ENCODE measurements at regions not wholly inside any gene's neighbourhood (a gene's known extent, or its start where the extent isn't known, plus 50 kb on each side); places are given as distances from the start of the nearest gene placed in this dataset.

DNA sequence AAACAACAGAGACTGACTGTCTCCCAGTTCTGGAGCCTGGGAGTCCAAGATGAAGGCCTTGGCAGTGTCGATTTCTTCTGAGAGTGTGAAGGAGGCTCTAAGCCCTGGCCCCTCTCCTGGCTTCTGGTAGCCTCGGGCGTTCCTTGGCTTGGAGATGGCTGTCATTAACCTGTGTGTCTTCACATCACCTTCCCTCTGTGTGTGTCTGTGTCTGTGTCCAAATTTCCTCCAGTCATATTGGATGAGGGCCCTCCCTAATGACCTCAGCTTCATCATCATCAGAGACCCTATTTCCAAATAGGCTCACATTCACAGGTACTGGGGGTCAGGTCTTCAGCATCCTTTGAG lies 138.3 kb downstream of the TOMM20 start:
- no peak for DNase-seq (ENCODE audit: low read depth in 2 of 2, low spot score in 1 of 2)

DNA sequence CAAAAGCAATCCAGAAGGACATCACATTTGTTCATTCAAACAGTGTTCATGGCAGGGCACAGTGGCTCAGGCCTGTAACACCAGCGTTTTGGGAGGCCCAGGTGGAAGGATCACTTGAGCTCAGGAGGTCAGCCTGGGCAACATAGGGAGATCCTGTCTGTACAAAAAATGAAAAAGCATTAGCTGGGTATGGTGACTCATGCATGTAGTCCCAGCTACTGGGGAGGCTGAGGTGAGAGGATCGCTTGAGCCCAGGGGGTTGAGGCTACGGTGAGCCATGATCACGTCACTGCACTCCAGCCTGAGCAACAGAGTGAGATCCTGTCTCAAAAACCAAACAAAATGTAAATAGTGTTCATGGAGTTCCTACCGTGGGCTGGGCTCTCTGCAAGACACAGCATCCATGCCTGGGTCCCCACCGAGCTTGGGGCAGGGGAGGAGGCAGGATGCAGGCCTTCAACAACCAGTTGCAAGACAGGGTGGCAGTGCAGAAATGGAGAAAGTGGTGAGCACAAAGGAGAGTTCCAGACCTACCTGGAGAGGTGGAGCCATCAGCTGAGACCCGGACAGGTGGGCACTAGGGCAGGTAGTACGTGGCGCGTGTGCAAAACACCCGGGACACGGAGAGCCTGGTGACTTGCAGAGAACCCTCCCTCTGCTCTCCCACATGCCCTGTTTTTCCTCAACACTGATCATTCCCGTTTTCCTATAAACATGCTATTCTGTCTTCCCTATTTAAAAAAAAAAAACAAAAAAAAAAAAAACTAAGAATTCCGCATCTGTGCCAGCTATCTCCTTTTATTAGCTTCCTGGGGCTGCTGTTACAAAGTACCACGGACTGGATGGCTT lies 138.9 kb downstream of the TOMM20 start:
- no peak for DNase-seq (ENCODE audit: low read depth in 2 of 2, low spot score in 1 of 2)

DNA sequence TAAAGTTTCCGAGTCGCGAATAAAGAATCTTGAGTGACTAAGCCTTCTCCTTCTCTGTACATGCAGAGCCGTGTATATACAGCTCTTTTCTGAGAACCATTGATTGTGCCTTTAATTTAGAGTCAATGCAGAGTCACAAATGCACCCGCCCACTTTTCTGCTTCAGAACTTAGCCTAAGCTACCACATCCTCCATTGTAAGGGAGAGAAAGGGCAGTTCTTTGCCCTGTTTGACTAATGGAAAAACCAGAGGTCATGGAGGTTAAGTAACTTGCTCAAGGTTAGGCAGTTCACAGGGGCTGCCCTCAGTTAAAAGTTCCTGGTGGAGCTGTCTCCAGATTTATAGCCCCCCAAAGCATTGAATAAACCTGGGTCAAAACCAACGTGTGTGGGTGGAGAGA lies 139.6 kb downstream of the TOMM20 start:
- no peak for DNase-seq (ENCODE audit: low read depth in 2 of 2, low spot score in 1 of 2)

DNA sequence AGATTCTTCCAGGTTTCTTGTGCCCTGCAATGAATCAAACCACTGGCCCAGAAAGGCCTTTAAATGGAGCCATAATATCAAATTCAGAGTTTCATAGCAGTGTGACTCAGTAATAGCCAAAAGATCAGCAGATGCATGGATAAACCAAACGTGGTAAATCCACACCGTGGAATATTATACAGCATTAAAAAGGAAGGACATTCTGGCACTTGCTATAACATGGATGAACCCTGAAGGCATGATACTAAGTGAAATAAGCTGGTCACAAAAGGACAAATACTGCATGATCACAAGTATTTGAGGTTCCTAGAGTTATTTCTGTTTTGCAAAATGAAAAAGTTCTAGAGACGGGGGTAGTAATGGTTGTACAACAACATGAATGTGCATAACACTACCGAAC lies 140.1 kb downstream of the TOMM20 start:
- DNase-seq (ENCODE audit: low read depth in 2 of 2, low spot score in 1 of 2): no peak

DNA sequence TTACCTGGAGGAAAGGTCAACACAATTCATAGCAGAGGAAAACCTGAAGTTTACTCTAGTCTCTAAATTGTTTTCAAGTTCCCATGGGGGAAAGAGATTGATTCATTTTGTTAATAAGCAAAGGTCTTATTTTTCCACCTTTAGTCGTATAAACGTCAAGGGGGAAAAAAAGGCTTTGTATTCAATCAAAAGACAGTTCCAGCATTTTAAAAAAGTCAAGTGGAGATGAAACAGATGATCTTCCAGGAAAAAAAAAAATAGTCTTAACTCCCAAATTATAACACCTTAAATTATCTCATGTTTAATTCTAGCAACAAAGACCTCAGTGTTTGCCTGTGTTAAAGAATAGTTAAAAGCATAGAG lies 140.5 kb downstream of the TOMM20 start:
- DNase-seq (ENCODE audit: low read depth in 2 of 2, low spot score in 1 of 2): no peak

DNA sequence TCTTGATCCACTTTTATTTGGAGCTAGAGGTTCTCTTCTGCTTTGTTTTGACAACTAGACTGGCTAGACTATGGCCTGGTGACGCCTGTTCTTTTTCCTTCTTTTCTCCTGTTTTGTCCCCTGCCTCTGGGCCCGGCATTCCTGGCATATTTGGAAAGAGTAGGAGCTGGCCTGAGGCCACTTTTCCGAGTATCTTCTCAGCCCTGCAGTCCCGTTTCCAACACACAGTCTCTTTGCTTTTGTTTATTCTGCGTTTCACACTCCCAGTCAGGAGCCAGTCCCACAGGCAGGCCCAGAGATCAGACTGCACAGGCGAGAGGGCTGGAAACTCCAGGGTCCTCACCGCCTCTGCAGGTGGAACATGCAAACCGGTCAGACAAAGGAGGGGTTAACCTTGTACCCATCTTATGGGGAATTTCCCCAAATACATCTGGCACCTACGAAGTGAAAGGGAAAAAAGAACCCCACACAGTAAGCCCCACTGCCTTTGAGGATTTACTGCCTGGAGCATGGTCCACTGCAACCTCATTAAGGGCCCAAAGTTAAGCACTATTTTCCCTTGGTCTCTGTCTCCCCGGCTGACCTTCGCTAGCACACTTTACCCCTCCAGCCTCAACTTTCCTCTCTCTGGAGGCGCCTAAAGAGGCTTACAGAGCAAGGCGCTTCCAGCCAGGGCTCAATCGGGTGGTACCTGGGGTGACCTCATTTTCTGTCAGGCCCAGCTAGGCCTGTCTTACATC lies 141.1 kb downstream of the TOMM20 start:
- DNase-seq (ENCODE audit: low read depth in 2 of 2, low spot score in 1 of 2): no peak

DNA sequence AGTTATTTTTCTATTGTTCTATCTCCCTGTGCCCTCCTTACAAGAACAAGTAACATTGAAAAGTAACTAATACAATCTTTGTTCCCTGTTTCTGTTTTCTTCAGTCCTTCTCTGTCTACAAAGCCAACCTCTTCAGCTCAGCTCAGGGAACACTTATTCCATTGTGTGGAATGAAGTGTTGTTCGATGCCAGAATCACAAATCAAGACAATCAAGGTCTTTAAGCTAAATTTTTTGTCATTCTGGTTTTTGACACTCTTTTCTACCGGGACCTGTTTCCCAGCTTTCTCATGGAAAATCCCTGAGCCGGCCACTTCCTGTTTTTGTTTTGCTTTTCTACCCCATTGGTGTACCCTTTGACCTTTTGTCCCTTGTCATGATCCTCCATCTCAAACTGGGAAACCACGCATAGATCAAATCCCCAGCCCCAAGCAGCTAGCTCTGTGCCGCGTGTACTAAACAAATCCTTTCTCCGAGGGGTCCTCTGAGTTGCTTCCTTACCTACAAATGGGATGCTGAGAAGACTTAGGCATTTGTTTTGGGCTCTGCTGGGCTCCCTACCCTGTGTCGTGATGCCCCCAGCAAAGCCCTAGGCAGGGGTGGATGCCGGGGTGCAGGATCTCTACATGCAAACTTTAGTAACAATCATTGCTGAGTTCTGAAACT lies 141.8 kb downstream of the TOMM20 start:
- no peak for DNase-seq (ENCODE audit: low read depth in 2 of 2, low spot score in 1 of 2)

DNA sequence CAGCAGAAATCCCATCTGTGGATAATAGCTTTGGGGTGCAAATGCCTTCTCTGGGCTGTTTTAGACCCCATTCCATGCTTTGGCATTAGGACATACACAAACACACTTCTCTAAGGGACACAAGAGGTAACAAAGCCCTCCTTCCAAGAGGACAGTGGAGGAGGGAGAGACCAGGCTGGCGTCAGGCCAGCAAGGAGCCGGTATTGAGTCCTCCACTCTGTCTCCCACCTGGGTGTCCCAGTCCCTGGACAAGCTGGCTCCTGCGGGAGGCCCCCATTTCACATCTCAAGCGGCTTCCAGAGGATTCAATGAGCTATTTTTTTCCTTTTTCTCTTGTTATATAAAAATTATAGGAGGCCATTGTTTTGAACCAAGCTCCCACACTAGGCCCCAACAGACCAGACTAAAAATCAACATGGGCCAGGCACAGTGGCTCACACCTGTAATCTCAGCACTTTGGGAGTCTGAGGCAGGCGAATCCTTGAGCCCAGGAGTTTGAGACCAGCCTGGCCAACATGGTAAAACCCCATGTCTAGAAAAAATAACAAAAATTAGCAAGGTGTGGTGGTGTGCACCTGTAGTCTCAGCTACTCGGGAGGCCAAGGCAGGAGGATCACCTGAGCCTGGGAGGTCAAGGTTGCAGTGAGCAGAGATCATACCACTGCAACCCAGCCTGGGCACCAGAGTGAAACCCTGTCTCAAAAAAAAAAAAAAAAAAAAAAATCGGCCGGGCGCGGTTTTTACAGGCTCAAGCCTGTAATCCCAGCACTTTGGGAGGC lies 142.9 kb downstream of the TOMM20 start:
- DNase-seq (ENCODE audit: low read depth in 2 of 2, low spot score in 1 of 2): no peak

DNA sequence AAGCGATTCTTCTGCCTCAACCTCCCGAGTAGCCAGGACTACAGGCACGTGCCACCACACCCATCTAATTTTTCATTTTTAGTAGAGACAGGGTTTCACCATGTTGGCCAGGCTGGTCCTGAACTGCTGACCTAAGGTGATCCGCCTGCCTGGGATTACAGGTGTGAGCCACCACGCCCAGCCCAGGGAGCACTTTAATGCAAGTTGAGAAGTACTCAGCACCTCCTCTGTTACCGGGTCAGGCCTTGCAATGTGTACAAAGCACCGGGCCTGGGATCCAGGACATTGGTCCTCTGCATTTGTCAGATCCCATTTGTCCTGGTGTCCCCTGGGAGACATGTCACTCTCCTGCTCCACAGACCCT lies 143.6 kb downstream of the TOMM20 start:
- DNase-seq (ENCODE audit: low read depth in 2 of 2, low spot score in 1 of 2): no peak

DNA sequence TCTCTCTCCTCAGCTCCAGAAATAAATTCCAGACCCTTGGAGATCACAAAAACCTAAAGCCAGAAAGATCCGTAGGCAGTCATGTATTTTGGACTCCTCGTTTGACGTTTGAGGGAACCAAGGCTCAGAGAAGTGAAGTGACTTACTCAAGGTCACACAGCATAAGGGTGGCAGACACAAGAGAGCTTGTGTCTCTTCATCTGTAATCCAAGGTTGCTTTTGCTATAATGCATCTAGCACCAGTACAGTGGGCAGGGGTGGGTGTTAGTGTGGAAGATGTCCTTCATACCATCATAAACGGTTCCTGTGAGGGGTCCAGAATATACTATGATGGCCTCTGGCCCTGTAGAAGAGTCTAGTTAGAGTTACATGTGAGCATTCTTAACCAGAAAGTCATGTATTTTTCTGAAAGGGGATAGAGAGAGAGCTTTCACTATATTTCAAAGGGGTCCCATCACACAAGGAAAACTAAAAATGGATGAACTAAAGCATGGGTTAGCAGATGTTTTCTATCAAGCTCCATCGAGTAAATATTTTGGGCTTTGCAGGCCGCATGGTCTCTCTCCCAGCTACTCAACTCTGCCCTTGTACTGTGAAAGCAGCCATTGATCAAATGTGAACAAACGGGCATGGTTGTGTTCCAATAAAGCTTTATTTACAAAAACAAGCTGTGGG lies 144.9 kb downstream of the TOMM20 start:
- DNase-seq (ENCODE audit: low read depth in 2 of 2, low spot score in 1 of 2): no peak

DNA sequence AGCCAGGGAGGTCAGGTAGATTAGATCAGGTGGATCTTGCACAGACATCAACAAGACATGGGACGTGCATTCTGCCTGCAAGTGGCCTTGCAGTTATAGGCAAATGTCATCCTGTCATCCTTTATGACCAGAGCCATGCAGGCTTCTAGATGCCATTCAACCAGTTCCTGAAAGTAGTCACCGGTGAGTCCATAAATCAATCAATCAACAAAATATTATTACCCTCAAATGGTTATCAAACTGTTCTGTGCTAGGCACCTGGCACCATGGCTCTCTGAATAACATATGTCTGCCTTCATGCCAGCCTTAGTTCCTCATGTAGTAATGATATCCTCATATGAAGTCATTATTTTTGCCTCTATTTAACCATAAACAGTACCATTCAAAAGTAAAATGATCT lies 146.9 kb downstream of the TOMM20 start:
- DNase-seq (ENCODE audit: low read depth in 2 of 2, low spot score in 1 of 2): no peak

DNA sequence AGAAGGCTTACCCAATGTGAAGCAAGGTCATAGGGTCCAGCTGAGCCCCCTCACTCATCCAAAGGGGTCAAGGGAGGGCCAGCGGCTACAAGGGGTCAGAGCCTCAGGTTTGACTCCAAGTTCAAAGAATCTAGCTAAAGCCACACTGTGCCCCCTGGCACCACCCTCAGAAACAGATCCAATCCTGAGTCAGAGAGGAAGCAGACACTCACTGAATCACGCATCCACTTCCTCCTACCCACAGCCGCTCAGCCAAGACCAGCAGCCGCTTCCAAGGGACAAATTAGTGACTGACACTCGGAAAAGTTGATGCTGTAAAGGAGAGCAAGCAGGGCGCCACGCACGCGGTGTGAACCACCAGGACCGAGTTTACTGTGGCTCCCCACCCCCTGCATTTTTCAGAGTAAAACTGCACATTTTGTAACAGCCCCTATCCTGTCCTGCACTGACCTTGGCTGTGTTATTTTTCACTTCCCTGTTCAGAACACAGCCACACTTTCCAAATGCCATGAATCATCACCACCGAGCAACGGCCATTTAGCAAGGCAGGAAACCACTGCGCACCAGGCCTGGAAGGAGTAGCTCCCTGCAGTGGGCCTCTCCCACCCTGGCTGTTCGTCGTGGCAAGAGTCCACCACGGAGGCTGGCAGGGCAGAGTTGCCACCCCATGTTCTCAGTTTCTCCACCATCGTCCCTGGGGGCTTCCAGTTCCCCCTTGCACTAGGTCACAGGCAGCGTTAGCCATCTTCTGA lies 147.8 kb downstream of the TOMM20 start:
- DNase-seq (ENCODE audit: low read depth in 2 of 2, low spot score in 1 of 2): peak; percentile 50 to 68

DNA sequence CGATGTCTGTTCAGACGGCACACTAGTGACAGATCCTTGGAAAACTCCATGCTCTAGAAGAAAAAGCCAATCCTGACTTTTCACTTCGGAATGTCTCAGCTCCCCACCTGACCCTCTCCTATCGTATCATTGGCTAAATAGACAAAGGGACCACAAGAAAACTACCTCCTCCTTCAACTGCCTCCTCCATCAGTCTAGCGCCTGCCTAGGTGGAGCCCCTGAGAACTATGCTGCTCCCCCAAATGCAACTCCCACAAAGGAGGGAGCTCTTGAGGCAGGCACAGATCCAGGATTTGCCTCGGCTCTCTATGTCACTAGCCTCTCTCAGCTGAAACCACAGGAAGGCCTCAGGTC lies 148.4 kb downstream of the TOMM20 start:
- DNase-seq (ENCODE audit: low read depth in 2 of 2, low spot score in 1 of 2): no peak

DNA sequence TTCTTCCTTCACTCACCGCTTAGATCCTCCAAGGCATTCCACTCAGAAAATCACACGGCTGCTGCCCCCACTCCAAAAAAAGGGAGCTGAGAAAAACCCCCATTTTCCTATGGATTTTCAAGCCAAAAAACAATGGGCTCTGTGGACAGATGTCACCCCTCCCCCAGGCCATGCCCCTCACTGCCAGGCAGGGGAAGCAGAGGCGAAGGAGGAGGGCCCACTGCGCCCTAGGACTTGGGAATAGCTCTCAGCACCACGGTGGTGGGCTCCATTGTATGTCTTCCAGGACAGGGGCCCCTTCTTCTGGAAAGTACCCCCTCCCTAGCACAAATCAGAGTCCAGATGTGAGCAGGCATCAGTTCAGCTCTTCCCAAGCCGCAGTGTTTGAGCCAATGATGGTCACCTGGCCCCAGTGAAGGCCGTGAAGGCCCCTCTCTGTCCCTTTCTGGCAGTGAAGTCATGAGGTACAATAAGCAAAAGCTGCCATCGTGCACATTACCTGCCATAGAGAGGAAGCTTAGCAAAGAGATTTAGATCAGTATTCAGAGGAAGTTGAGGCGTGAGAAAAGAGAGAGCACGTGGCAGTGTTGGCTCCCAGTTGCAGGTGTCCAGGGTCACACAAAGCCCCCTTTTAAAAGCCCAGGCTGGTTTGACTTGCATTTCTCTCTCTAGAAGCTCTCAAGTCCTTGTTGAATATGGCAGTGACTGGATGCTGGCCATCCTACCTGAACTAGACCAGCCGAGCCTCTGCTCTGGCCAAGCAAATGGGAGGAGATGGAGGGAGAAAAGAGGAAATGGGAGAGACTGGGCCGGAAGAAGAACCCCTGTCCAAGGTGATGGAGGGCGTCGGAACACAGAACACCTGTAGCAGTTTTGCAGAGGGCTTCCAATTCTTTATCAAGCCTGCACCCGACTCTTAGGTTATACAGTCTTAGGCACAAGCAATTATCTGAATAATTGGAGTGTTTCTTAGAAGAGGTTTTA lies 149.0 kb downstream of the TOMM20 start:
- DNase-seq (ENCODE audit: low read depth in 2 of 2, low spot score in 1 of 2): no peak

DNA sequence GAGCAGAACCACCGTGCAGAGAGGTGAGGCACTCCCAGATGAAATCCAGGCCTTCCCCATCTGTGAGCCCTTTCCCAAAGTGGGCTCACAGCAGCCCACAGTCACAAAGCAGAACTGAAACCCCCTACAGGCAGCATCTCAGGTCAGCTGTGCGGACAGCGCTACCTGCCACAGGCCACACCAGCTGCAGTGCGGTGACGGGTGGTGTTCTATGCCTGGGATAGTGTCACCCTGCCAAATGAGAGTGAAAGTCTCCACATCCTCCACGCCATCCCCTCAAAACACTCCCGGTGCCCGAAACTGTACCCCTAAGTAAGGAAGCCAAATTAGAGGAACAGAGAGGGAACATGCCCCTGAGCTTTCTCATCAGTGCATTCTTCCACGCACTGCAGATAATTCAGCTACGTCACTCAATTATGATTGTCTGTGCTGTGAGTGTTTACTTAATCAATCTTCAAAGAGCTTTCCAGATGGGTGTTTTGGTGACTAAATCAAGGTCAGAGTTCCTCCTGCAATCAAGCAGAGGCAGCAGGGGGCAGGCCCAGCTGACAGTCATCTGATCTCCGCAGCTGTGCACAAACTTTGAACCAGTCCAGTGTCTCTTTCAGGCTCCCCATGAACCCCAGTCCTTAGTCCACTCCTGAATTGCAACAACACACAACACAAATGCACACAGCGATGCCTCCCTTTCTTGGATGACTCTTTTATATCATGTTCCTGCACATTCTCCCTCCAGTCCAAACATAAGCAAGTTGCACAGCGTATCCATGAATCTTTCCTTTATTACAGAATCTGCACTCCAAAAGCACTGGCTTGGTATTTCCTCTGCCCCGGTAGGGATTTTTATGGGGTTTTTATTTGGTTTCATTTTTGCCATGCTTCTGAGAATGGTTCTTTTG lies 150.0 kb downstream of the TOMM20 start:
- DNase-seq (ENCODE audit: low read depth in 2 of 2, low spot score in 1 of 2): no peak

DNA sequence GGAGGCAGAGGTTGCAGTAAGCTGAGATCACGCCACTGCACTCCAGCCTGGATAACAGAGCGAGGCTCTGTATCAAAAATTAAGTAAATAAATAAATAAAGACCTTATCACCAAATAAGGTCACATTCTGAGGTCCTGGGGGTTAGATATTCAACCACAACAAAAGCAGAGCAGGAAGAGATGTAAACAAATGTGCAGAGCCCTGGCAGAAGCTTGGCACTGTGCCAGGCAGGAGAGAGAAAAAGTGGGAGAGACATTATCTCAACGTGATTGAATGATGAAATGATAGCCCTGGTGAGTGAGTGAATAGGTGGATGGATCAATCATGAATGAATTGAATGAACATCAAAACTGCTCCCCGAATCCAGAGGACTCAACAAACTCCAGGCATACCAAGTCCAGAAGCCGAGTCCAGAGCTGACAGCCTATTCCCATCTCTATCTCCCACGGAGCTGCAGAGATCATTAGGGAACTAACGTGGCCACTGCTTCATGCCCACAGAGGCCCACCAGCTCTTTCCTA lies 150.7 kb downstream of the TOMM20 start:
- DNase-seq (ENCODE audit: low read depth in 2 of 2, low spot score in 1 of 2): no peak

DNA sequence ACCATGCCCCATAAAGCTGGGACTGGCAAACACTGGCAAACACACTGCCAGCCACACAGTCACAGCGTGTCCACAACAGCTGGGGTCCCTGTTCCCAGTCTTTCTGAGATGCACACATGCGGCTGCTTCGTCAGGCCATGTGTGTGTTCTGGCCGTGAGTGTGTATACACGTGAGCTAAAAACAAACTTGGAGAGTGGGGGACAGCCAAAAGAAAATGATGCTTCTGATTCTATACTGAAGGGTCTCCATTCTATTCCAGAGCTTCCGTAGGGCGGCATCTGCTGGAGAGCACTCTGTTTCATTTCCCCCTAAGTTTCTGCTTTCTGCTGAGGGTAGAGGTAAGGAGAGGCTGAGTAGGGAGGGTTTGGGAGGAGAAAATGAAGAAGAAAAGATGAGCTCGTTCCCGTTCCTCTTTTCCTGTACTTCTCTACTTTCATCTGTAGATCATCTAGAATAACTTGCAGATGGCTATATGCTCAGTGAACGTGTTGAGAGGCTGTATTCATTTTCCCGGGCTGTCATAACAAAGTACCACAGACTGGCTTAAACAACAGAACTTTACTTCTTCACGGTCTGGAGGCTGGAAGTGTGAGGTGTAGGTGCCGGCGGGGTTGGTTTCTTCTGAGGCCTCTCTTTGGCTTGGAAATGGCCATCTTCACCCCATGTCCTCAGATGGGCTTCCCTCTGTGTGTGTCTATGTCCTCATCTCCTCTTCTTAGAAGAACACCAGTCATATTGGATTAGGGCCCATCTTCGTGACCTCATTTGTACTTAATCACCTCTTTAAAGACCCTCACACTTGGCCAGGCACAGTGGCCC lies 151.6 kb downstream of the TOMM20 start:
- no peak for DNase-seq (ENCODE audit: low read depth in 2 of 2, low spot score in 1 of 2)

Data from stimulated activated CD8-positive, alpha-beta memory T cell treated with anti-CD3 and anti-CD28 coated beads, Interleukin-4, amount 100 ng/mL, for 4 hours (primary cell).